ENCODE measurements at regions not wholly inside any gene's neighbourhood (a gene's known extent, or its start where the extent isn't known, plus 50 kb on each side); places are given as distances from the start of the nearest gene placed in this dataset.

DNA sequence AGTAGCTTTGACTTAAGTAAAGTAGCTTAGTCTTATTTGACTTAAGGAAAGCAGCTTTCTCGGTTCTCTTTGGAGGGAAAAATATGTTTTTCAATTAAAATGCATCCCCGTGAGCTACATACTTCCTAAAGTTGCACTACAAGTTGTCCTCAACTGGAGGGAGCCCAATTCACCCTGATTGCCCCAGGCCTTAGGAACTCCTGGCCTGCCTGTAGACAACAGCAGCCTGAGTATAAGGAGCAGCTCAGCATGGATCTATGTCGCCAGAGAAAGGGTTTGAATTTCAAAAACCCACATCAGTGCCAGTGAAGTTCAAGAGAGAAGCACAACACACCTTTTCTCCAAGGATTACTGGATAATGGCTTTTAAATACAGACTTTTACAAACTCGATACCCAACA lies 772.0 kb downstream of the TNS3 start:
- no peak for DNase-seq (ENCODE audit: low spot score)

DNA sequence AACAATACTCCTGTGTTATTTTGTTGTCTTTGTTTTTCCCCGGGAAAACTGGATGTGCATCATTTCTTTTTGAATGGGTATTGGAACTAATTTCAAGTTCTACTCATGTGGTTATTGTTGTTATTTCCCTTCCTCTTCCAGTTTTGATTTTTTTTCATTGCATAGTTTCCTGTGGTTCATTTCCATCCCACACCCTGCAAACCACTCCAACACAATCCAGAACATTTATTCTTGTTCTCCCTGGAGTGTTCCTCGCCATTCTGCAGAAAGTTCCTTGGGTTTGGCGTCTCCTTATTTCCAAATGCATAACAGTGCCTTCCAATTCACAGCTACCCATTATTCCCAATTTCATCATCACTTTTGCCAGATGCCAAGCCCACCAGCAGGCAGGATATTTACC lies 775.1 kb downstream of the TNS3 start:
- DNase-seq (ENCODE audit: low spot score): no peak

DNA sequence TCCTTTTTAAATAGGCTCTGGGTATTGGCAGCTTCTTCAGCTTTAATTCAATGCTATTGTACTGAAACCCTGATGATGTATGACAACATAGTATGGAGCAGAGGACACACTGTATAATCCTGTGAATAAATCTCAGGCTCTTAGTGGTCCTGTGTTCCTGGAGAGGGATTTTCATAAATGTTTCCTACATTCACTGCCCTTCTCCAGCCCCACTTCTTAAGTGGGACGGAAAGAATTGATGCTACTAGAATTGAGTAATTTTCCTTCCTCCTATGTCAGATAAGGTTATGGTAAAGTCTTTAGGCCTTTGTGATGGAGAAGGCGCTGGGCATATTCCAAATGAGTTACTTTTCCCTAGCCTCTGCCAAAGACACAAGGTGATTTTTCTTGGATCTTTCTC lies 779.4 kb downstream of the TNS3 start:
- no peak for DNase-seq (ENCODE audit: low spot score)

DNA sequence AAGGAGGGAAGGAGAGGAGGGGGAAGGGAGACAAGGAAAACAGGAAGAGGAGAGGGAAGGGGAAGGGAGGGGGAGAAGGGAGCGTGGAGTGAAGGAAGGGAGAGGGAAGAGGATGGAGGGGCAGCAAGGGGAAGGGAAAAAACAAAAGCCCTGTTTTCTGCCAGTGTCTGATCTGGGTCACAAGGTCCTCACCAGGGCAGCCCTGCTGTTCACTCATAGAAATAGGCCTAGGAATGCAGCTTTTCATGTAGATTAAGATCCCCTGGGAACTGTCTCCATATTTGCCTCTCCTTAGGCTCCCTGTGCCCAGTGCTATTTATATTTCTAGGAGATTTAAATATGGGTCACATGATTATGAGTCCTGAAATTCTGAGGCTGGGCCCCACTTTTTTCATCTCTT lies 790.7 kb downstream of the TNS3 start:
- no peak for DNase-seq (ENCODE audit: low spot score)

DNA sequence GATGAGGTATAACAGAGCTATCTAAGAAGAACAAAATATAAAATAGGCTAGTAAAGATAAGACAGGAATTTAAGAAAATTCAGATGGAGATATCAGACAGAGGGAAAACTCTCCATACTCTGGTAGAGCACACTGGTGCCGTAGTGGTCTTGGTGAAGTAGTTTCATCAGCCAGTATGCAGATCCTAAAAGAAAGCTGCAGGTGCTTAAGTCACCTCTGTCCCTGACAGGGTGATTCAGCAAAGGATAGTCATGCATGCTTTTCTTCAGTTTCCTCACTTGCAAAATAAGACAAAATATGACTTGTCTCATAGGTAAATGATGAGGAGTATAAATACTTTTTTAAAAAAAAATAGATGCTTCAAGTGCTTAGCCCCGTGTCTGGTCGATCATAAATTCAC lies 794.9 kb downstream of the TNS3 start:
- DNase-seq (ENCODE audit: low spot score): no peak

DNA sequence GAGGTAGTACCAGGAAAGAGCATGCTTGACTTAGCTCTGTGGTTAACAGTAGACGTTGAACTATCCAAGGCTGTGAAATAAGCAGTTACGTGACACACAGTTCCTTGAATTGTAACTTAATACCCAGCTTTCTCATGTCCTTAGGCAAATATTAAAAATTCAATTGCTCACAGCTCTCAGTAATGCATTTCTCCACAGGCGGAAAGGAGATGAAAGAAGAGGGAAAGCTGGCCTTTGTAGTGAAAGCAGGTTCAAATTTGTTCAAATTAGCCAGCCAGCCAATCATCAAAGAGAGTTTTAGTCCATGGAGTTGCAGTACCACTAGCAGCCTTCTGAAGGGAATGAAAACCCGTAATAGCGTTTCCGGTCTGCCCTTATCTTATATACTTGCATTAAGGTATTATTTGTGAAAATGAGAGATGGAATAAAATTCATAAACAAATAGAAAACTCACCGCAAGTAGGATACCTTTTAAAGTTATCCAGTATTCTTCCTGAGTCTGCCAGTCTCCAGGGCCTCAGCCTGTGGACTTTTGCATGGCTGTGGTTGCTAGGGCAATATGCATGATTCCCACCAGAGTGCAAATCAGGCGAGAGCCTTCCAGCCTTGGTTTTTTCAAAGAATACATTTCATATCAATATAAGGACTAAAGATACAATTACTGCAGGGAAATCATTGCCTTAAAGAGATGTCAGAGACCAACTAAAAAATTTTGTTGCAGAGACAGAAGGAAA lies 795.5 kb downstream of the TNS3 start:
- no peak for DNase-seq (ENCODE audit: low spot score)

DNA sequence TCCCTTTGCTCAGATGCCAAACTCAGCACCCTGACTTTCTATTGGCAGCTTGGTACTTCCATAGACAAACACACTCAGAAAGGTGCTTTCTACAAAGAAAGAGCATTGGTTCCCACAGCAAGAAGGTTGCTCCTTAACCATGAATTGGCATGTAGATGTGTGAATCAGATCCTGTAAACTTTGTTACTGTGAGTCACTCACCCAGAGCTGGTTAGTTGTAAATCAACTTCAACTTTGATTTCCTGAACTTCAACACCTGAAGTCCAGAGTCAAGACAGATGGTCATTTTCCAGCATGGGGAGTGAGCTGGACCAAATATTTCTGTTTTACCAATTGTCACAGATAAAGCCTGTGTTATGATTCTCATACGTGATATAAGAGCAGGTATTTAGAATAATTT lies 797.2 kb downstream of the TNS3 start:
- peak; percentile 82 for DNase-seq (ENCODE audit: low spot score)

DNA sequence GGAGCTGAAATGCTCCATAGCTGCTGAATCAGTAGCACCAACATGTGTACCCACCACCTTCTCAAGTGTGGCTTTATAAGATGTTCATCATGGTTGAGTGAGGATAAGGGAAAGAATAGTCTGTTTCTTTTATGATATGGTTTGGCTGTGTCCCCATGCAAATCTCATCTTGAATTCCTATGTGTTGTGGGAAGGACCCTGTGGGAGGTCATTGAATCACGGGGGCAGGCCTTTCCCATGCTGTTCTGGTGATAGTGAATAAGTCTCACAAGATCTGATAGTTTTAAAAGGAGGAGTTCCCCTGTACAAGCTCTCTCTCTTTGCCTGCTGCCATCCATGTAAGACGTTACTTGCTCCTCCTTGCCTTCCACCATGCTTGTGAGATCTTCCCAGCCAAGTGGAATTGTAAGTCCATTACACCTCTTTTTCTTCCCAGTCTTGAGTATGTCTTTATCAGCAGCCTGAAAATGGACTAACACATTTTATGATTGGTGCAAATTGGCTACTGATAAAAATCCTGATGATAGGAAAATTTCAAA lies 799.9 kb downstream of the TNS3 start:
- DNase-seq (ENCODE audit: low spot score): no peak

DNA sequence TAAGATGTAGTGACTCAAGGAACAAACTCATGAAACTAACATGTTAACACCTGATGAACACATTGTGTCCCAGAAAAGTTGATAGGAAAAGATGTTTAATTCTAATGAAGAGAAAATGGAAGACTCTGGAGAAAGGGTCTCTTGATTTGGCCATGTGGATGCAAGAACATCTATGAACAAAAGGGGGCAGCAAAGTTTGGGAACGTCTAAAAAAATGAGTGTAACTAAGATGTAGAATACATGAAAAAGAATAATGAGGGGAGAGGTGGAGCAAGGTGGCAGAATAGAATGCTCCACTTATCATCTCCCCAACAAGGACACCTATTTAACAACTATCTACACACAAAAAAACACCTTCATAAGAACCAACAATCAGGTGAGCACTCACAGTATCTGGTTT lies 805.1 kb downstream of the TNS3 start:
- no peak for DNase-seq (ENCODE audit: low spot score)

DNA sequence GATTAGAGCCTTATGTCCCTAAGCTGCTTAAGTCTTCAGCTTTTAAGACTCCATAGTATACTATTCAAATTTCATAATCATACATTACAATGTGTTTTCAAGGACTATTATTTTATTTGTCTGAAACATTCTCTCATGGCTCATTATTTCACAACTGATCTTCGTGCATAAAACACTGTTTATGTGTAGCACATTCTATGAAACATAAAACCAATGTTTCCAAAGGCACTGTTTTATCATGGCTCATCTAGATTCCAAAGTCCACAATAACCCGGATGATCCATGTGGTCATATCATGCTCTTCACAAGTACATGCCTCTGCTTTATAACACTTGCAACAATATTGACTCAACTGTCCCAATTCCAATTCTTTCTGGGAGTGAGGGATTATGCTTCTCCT lies 806.1 kb downstream of the TNS3 start:
- no peak for DNase-seq (ENCODE audit: low spot score)

DNA sequence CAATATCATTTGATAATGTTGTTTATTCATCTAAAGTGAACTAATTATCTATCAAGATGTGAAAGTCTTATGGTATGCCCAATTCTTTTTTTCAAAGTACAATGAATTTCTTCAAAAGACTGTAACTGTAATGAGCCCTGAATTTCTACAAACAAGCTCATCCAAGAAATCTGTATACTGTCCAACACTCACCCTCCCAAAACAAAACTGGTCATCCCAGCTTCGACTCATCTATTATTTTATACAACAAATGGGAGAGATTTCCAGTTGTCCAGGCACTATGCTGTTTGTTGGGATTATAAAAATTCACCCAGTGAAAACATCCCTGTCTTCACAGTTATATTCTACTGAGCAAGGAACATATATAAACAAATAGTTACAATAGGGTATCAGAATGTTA lies 806.9 kb downstream of the TNS3 start:
- DNase-seq (ENCODE audit: low spot score): no peak

DNA sequence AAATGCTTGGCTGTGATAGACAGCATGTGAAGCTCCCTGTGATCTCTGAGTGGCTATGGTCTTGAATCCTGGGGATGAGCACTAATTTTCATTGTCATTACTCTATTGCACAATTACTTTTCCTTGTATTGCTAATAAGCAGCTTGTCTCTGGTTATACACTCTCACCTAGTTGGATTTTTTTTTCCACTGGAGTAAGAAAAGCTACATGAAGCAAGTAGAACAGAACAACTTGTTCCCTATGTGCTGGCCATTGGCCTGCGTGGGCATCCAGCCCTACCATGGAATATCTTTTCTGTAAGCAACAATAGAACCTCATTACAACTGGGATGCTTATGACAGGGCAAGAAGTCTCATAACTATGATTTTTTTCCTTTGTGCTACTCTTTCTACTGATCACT lies 807.4 kb downstream of the TNS3 start:
- DNase-seq (ENCODE audit: low spot score): no peak

DNA sequence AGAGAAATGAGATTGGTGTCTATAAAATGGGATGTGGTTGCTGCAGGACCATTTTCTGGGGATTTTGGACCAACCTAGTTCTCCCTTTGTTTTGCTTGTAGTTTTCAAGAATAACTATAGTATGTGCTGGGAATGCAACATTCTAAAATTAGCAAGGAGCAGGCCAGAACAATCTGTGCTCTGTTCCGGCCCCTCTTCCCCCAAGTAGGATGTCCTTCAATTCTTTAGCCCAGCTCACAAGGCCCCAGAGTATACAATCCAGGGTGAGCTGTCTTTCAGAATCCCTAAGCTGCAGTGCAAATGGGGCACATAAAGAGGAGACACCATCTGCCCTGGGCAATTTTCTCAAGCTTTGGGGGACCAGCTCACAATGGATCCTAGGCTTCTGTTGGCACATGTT lies 809.1 kb downstream of the TNS3 start:
- DNase-seq (ENCODE audit: low spot score): no peak

DNA sequence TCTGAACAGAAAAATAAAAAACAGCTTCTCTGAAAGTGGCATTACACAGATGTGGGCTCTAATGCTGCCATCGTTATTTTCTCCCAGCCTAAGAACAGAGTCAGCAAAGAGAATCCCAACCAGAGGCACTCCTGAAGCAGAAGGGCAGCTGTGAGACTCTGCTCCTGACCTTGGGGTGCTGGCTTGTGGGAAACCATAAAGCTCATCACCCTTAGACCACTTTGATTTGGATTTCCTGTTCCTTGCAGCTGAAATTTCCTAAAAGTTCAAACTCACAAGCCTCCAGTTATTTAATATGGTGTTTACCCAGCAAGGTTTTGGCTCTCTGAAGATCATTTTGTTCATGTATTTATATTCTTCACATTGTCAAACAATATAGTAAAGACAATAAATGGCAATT lies 814.8 kb downstream of the TNS3 start:
- no peak for DNase-seq (ENCODE audit: low spot score)

DNA sequence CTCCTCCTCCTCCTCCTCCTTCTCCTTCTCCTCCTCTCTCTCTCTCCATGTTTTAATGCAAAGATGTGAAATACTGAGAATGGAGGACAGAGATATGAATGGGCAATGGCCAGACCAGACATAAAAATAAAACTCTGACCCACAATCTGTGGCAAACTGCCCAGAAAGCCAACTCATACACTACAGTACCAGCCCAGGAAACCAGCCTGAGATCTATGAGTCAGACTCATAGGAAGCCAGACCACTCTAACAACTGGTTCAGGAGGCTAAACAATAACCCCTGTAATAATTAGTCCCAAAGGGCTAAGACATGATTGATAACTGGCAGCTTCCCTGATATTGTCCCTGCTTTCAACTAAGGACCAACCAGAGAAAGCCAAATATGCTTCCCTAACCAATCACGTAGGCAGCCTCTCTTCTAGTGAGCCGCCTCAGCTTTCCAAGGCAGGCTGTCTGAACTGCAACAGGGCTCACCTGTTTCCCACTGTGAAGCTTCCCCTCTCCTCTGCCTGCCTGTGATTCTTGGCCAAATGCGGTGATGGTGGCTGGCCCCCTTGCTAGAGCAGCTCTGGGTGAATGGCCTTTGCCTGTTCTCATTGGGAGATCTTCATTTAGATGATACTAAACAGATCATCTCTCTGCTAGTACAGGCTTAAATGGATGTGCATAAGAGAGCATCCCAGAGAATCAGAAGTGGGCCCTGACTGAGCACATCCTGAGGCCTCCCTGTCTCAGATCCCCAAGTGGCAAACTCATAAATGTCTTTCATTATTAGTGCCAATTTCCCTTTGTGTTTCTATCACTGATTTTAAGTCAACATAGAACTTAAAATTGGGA lies 817.6 kb downstream of the TNS3 start:
- DNase-seq (ENCODE audit: low spot score): peak; percentile 92

DNA sequence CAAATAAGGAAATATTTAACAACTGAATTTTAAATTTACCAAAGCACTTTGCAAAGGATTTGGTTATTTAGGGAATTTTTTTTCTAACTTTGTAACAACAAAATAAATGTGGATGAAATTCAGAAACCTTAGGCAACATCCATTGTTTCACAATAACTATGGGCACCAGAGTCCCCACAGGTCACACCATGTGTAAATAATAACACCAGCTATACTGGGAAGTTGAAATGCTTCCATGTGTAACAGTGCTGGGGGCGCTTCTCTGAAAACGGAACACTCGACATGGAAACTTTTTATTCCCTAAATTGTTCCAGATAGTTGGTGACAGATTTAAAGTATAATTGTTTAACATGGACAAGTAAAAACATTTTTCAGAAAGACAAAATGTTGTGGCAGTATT lies 818.6 kb downstream of the TNS3 start:
- no peak for DNase-seq (ENCODE audit: low spot score)

DNA sequence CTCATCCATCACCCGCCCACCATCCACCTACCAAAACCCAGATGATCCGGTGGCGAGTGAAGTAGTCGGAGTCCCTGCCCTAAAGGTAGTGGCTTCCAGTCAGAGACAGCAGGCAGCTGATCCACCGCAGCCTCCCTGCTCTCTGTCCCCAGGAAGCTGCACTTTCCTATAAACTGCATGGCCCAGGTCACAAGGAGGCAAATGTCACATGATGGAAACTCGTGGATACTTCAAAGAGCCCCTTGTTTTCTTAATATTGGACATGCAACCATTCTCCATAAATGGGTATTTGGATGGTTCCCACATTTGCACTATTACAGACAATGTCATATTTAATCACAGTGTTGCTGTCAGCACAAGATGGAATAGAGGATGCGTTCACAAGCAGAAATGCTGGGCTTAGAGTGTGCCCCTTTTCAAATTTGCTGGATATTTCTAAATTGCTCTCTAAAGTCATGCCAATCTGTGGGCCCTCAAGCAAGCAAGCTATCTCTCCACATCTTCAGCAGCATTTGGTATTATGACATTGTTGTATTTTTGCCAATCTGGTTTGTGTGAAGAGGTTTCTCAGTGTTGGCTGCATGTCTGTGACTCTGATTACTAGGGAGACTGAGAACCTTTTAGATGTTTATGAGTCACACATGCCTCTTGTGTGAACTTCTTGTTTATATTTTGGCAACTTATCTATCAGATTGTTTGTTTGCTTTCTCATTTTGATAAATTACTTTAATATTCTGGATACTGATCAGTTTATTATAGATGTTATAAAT lies 822.0 kb downstream of the TNS3 start:
- no peak for DNase-seq (ENCODE audit: low spot score)

DNA sequence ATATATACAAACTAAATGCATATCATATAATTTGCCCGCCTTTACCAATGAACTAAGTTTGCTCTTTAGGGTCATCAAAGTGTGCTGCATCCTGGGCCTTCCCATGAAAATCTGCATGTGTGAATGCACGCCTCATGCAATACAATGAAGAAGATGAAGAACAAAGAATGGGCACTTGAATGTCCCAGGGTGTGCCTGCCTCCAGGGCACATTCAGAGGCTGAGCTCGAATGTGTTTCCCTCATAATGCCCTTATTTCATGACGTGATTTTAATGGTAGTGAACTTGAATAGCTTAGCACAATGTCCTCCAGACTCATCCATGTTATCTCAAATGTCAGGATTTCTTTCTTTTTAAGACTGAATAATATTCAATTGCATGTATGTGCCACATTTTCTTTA lies 824.9 kb downstream of the TNS3 start:
- no peak for DNase-seq (ENCODE audit: low spot score)

DNA sequence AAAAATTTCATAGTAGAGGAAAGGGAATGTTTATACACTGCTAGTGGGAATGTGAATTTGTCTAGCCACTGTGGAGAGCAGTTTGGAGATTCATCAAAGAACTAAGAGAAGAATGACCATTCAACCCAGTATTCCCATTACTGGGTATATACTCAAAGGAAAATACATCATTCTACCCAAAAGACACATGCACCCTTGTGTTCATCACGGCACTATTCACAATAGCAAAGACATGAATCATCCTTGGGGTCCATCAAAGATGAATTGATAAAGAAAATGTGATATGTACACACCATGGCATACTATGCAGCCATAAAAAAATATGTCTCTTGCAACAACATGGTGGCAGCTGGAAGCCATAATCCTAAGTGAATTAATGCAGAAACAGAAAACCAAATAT lies 825.7 kb downstream of the TNS3 start:
- no peak for DNase-seq (ENCODE audit: low spot score)

DNA sequence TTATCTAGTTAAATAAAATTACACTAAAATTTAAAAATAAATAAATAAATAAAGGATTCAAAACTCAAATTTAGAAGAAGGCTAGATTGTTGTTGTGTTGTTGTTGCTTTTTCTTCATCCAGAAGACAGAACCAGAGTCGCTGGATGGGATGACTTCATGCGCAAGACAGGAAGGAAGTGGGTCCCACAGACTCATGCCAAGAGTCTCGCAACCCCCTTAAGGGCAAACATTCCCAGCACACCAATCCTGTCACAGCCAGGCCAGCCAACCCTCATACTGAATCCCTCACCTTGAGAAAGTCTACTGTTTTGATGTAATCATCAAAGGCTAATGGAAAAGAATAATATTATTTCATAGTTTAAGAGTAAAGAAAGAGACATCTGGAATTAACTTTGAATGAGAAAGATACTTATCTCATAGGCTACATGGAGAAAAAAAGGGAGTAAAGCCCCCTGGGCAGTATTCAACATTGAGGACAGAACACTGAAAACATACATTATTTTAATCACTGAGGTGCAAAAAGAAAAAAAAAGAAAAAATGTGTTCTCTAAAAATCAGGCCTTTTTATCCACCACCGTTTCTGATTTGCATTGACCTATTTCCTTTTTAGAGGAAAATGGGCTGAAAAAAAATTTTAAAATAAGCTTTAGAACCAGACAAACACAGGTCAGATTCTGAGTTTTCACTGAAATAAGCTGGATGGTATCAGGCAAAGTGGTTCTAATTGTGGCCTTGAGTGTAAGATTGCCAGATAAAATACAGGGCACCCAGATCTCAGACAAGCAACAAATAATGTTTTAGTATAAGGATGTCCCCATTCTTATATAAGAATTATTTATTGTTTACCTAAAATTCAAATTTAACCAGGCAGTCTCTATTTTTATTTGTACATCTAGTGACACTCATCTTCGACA lies 826.5 kb downstream of the TNS3 start:
- DNase-seq (ENCODE audit: low spot score): no peak

DNA sequence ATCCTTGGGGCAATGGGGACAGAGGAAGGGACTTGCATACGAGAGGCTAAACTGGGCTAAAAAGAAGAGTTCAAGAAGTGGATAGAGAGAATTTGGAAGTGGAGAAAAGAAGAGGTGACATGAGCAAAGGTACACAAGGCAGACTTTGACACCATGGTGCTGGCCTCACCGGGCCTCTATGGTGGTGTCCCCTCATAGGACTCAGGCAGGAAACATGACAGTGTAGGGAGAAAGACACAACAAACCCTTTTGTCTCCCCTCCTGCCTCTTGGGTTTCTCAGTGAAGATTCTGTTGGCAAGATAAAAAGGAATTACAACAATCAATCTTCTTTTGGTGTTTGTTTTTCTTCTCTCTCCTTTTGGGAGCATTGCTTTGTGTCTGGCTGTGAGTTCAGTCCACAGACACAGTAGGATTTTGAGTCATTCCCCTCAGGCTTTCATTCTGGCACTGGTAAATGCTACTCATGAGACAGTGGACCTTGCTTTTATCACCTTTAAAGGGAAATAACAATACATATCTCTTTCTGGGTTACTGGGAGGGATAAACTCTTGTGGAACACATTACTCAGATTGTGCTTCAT lies 827.7 kb downstream of the TNS3 start:
- DNase-seq (ENCODE audit: low spot score): no peak
